Activated T-cell treated with anti-CD3 and anti-CD28 coated beads for 4 hours (primary cell): ENCODE measurements at regions not wholly inside any gene's neighbourhood (a gene's known extent, or its start where the extent isn't known, plus 50 kb on each side); places are given as distances from the start of the nearest gene placed in this dataset.
"Not testable (repeated sequence)": the region's sequence is repeated elsewhere in the genome, so short reads cannot be mapped to it uniquely, and the experiment has no call there.

Source experiments
- DNase-seq: peaks from one replicate; pipeline ENCODE4 v3.0.0-alpha.2; 2020

- no peak for DNase-seq
These were observed 110.7 kb upstream of the P2RY1 start for GRCh38 chr3:152724270-152724669.

GRCh38 chr3:152728231-152728980, 106.5 kb upstream of the P2RY1 start:
- no peak for DNase-seq

GRCh38 chr3:152729906-152730305, 105.0 kb upstream of the P2RY1 start:
- no peak for DNase-seq

GRCh38 chr3:152731511-152731910, 103.4 kb upstream of the P2RY1 start:
- DNase-seq: no peak

- DNase-seq: no peak
These were observed 101.3 kb upstream of the P2RY1 start for GRCh38 chr3:152733584-152734119.

GRCh38 chr3:152737021-152737908, 97.7 kb upstream of the P2RY1 start:
- no peak for DNase-seq

- no peak for DNase-seq
These were observed 96.3 kb upstream of the P2RY1 start for GRCh38 chr3:152738656-152739055.

- no peak for DNase-seq
These were observed 92.3 kb upstream of the P2RY1 start for GRCh38 chr3:152742368-152743347.

- DNase-seq: no peak
These were observed 89.3 kb upstream of the P2RY1 start for GRCh38 chr3:152745646-152746045.

GRCh38 chr3:152754303-152754702, 80.6 kb upstream of the P2RY1 start:
- no peak for DNase-seq

- no peak for DNase-seq
These were observed 78.1 kb upstream of the P2RY1 start for GRCh38 chr3:152756807-152757206.

- no peak for DNase-seq
These were observed 74.8 kb upstream of the P2RY1 start for GRCh38 chr3:152760024-152760563.

GRCh38 chr3:152760591-152760990, 74.3 kb upstream of the P2RY1 start:
- no peak for DNase-seq

- DNase-seq: no peak
These were observed 66.5 kb upstream of the P2RY1 start for GRCh38 chr3:152768478-152768877.

- no peak for DNase-seq
These were observed 65.4 kb upstream of the P2RY1 start for GRCh38 chr3:152769523-152769922.

GRCh38 chr3:152770296-152770695, 64.6 kb upstream of the P2RY1 start:
- no peak for DNase-seq

GRCh38 chr3:152771120-152771519, 63.8 kb upstream of the P2RY1 start:
- no peak for DNase-seq

GRCh38 chr3:152772674-152773225, 62.2 kb upstream of the P2RY1 start:
- no peak for DNase-seq

- no peak for DNase-seq
These were observed 61.3 kb upstream of the P2RY1 start for GRCh38 chr3:152773633-152774032.

- DNase-seq: not testable (repeated sequence)
These were observed 60.7 kb upstream of the P2RY1 start for GRCh38 chr3:152774230-152774629.

- DNase-seq: no peak
These were observed 56.9 kb upstream of the P2RY1 start for GRCh38 chr3:152778022-152778421.

GRCh38 chr3:152779653-152780052, 55.3 kb upstream of the P2RY1 start:
- no peak for DNase-seq
